ENCODE measurements at regions not wholly inside any gene's neighbourhood (a gene's known extent, or its start where the extent isn't known, plus 50 kb on each side); places are given as distances from the start of the nearest gene placed in this dataset.
"Not testable (repeated sequence)": the region's sequence is repeated elsewhere in the genome, so short reads cannot be mapped to it uniquely, and the experiment has no call there.

DNA sequence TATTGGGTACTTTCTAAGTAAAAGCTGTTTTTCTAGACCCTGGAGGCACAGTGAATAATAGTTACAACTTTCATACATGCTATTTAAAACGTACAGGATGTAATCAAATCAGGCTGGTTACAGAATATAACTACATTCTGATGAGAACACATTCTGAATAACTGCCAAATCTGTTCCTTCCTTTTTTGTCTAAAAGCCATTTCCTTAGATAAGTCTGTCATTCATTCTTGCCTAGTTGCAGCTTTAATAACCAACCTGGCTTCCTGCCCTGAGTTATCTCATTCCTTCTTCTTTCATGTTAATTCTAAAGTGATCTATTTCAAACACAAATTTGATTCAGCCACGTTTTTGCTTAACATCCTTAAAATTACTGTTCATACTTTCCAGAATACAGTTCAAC lies 189.7 kb upstream of the ITM2A start:
- no peaks in the 10 kb centered on the region for H3K36me3 Mint-ChIP-seq
- DNase-seq (ENCODE audit: low spot score in 2 of 2), result no peak
- no peak overlapping the region for H3K27ac Mint-ChIP-seq
- H3K9me3 Mint-ChIP-seq, result no peaks in the 10 kb centered on the region
- ATAC-seq, result no peak

- Mint-ChIP-seq H3K36me3 (no peaks in the 10 kb centered on the region), H3K9me3 (no peaks in the 10 kb centered on the region), H3K27ac (no peak overlapping the region)
- DNase-seq (ENCODE audit: low spot score in 2 of 2) (no peak), ATAC-seq (no peak)
Observed at GRCh38 chrX:79530310-79531108, 163.4 kb upstream of the ITM2A start.

GRCh38 chrX:79524642-79525041 lies 157.5 kb upstream of the ITM2A start:
- DNase-seq (ENCODE audit: low spot score in 2 of 2) (no peak), ATAC-seq (no peak)
- Mint-ChIP-seq H3K36me3 (no peaks in the 10 kb centered on the region), H3K27ac (no peak overlapping the region), H3K9me3 (peaks cover 6 to 13% of the 10 kb centered on the region in 2 donors)

DNA sequence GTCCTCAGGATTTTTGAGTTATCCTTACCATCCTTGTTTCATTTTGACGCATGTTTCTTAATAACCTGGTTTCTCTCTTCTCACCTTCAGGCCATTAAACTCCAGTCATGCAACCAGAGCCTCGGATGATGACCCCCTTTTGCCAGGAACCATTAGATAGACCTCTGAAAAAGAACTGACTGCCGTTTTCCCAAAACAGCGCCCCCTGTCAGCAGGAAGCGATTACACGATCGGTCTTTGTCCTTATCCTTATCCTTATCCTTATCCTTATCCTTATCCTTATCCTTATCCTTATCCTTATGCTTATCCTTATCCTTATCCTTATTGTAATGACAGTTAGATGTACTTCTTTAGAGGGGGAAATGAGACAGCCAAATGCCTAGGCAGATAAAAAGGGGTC lies 148.4 kb upstream of the ITM2A start:
- H3K27ac Mint-ChIP-seq, result no peak overlapping the region
- H3K36me3 Mint-ChIP-seq, result no peaks in the 10 kb centered on the region
- no peak for ATAC-seq
- H3K9me3 Mint-ChIP-seq, result no peaks in the 10 kb centered on the region
- DNase-seq (ENCODE audit: low spot score in 2 of 2), result no peak

- H3K27ac Mint-ChIP-seq, result no peak overlapping the region
- no peaks in the 10 kb centered on the region for H3K9me3 Mint-ChIP-seq
- ATAC-seq (no peak), DNase-seq (ENCODE audit: low spot score in 2 of 2) (no peak)
- H3K36me3 Mint-ChIP-seq, result no peaks in the 10 kb centered on the region
Observed at GRCh38 chrX:79511799-79512198, 144.7 kb upstream of the ITM2A start.

DNA sequence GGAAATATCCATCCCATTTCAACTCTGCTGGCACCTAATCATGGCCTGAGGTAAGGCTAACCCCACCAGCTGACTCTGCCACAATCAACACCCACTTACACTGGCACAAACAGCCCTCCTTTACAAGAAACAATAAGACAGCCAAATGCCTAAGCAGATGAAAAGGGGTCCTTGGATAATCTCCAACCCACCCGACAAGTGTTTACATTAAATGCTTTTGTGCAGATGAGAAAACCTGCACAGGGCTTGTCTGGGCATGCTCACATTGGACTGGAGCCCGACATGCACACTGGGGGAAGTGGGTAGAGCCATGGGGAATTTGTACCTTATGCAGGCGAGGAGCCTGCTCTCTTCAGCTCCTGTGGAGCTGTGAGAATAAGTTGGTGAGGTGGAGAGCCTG lies 138.9 kb upstream of the ITM2A start:
- no peaks in the 10 kb centered on the region for H3K9me3 Mint-ChIP-seq
- no peak for ATAC-seq
- no peak overlapping the region for H3K27ac Mint-ChIP-seq
- no peak for DNase-seq (ENCODE audit: low spot score in 2 of 2)
- no peaks in the 10 kb centered on the region for H3K36me3 Mint-ChIP-seq

DNA sequence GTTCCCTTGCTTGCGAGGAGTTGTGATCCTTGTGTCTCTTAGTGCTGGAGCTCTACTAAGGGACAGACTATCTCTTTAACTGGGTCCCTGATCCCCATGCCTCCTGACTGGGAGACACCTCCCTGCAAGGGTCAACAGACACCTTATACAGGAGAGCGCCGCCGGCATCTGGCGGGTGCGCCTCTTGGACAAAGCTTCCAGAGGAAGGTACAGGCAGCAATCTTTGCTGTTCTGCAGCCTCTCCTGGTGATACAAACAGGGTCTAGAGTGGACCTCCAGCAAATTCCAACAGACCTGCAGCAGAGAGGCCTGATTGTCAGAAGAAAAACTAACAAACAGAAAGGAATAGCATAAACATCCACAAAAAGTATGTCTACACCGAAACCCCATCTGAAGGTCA lies 115.6 kb upstream of the ITM2A start:
- no peak for DNase-seq (ENCODE audit: low spot score in 2 of 2)
- ATAC-seq, result no peak
- Mint-ChIP-seq H3K9me3 (peaks cover 6 to 9% of the 10 kb centered on the region in 2 donors), H3K27ac (no peak overlapping the region), H3K36me3 (peaks cover 0 to 7% of the 10 kb centered on the region in 2 donors)

DNA sequence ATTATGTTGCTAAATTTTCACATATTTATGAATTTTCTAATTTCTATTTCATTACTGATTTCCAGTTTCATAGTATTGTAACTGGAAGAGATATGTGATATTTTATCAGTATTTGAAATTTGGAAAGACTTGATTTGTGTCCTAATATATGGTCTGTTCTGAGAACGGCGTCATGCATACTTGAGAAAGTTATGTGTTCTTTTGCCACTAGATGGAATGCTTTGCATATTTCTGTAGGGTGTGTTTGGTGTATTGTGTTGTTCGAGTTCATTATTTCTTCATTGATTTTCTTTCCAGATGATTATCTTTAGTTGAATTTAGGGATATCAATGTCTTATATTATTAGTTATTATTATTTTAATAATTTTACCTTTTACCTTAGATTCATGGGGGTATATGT lies 110.6 kb upstream of the ITM2A start:
- Mint-ChIP-seq H3K27ac (no peak overlapping the region), H3K9me3 (peaks cover 0 to 4% of the 10 kb centered on the region in 2 donors), H3K36me3 (no peaks in the 10 kb centered on the region)
- no peak for DNase-seq (ENCODE audit: low spot score in 2 of 2)
- ATAC-seq, result no peak

DNA sequence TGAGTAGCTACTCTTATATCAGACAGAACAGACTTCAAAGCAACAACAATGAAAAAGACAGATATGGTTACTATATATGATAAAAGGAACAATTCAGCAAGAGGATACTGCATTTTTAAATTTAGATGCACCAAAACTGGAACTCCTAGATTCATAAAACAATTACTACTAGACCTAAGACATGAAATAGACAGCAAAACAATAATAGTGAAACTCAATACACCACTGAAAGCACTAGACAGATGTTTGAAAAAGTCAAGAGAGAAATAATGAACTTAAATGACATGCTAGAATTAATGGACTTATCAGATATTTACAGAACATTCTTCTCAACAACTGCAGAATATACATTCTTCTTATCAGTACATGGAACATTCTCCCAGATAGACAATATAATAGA lies 99.5 kb upstream of the ITM2A start:
- ATAC-seq, result no peak
- no peaks in the 10 kb centered on the region for H3K36me3 Mint-ChIP-seq
- H3K9me3 Mint-ChIP-seq, result peaks cover 3 to 8% of the 10 kb centered on the region in 2 donors
- DNase-seq (ENCODE audit: low spot score in 2 of 2), result no peak
- H3K27ac Mint-ChIP-seq, result no peak overlapping the region

- H3K27ac Mint-ChIP-seq, result no peak overlapping the region
- peaks cover under 1 to 4% of the 10 kb centered on the region in 2 donors for H3K9me3 Mint-ChIP-seq
- DNase-seq (ENCODE audit: low spot score in 2 of 2) (no peak), ATAC-seq (no peak)
- H3K36me3 Mint-ChIP-seq, result no peaks in the 10 kb centered on the region
Observed at GRCh38 chrX:79462458-79462857, 95.3 kb upstream of the ITM2A start.

GRCh38 chrX:79456593-79456992 lies 89.5 kb upstream of the ITM2A start:
- H3K9me3 Mint-ChIP-seq; H3K27ac Mint-ChIP-seq; H3K36me3 Mint-ChIP-seq; DNase-seq (ENCODE audit: low spot score in 2 of 2); ATAC-seq: not testable (repeated sequence)

GRCh38 chrX:79452881-79453280 lies 85.7 kb upstream of the ITM2A start:
- no peaks in the 10 kb centered on the region for H3K9me3 Mint-ChIP-seq
- DNase-seq (ENCODE audit: low spot score in 2 of 2), result no peak
- no peak overlapping the region for H3K27ac Mint-ChIP-seq
- no peaks in the 10 kb centered on the region for H3K36me3 Mint-ChIP-seq
- ATAC-seq, result no peak

DNA sequence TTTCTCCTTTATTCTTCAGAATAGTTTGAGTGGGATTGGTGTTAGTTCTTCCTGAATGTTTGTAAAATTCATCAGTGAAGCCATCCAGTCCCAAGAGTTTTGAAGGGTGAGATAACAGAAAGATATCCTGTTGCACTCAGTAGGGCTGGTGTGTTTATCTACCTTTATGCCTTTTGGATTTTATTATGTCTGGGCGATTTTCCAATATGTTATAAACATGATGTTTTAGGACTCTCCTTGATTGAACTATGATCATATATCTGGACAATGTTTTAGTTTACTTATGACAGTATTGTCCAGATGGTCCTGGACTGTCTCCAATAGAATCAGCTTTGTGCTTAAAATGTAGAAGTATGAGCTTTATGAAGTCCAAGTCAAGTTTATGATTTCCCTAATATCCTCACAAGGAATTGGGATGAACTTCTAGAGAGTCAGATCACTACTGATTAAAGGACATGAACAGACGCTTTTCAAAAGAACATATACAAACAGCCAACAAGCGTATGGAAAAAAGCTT lies 77.6 kb upstream of the ITM2A start:
- Mint-ChIP-seq H3K9me3 (no peaks in the 10 kb centered on the region), H3K36me3 (no peaks in the 10 kb centered on the region), H3K27ac (no peak overlapping the region)
- ATAC-seq (no peak), DNase-seq (ENCODE audit: low spot score in 2 of 2) (no peak)

- Mint-ChIP-seq H3K27ac (no peak overlapping the region), H3K36me3 (no peaks in the 10 kb centered on the region)
- no peak for DNase-seq (ENCODE audit: low spot score in 2 of 2)
Observed at GRCh38 chrX:79443121-79443520, 76.0 kb upstream of the ITM2A start.

DNA sequence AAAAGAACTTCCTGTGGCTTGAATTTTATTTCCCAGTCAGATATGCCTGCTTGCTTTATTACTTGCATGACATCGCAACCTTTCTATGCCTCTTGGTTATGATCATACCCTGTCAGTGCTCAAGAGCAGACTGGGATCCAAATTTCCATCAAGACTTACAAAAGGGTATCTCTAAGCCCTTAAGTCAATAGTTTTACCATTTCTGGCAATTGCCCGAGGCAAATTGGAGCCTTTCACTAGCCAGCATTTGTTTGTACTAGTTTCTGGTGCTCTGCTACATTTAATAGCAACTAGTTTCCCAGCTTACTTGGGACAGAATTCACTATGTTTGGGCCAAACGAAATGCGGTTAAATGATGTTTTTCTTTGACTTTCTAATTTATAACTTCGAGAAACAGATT lies 73.2 kb upstream of the ITM2A start:
- no peaks in the 10 kb centered on the region for H3K36me3 Mint-ChIP-seq
- DNase-seq (ENCODE audit: low spot score in 2 of 2), result no peak
- ATAC-seq, result no peak
- H3K9me3 Mint-ChIP-seq, result no peaks in the 10 kb centered on the region
- H3K27ac Mint-ChIP-seq, result no peak overlapping the region

More at GRCh38 chrX:79443121-79443520, 76.0 kb upstream of the ITM2A start:
- no peak for ATAC-seq
- no peaks in the 10 kb centered on the region for H3K9me3 Mint-ChIP-seq
